Activated B cell treated with CpG ODN at 0.5 μM for 24 hours (primary cell): ENCODE measurements at regions not wholly inside any gene's neighbourhood (a gene's known extent, or its start where the extent isn't known, plus 50 kb on each side); places are given as distances from the start of the nearest gene placed in this dataset.
A peak's percentile ranks its signal among the peaks of the same experiment; 100 is the strongest.
"Not testable (repeated sequence)": the region's sequence is repeated elsewhere in the genome, so short reads cannot be mapped to it uniquely, and the experiment has no call there.

Experiments used
- ATAC-seq: fragments of 200-7000 bp; cut with Tn5 transposase; one replicate; pipeline ENCODE4 v1.10.0; 2021; ENCODE audit warnings: low read depth, mild to moderate bottlenecking, moderate library complexity
- CTCF ChIA-PET: fragments of 350-600 bp; sonication (Branson Sonifier 250); formaldehyde crosslinking; loops from one replicate; lab custom pipeline; 2021; ENCODE audit warnings: antibody characterized with exemption; lab: Charles Lee
- POLR2A ChIA-PET: fragments of 350-600 bp; sonication (Branson Sonifier 250); formaldehyde crosslinking; loops from one replicate; lab custom pipeline; 2021; ENCODE audit warnings: antibody characterized with exemption; lab: Charles Lee
- DNase-seq: peaks from one replicate; pipeline ENCODE4 v3.0.0; 2022
- H3K27ac Mint-ChIP-seq: one replicate; pipeline ENCODE4 v1.8.0; 2020; ENCODE audit warnings: mixed read lengths
- H3K27me3 Mint-ChIP-seq: one replicate; pipeline ENCODE4 v1.8.0; 2021; ENCODE audit warnings: mixed read lengths
- H3K36me3 Mint-ChIP-seq: one replicate; pipeline ENCODE4 v1.8.0; 2021; ENCODE audit warnings: low read depth, mixed read lengths
- H3K4me1 Mint-ChIP-seq: one replicate; pipeline ENCODE4 v1.8.0; 2021; ENCODE audit warnings: mixed read lengths
- H3K4me3 Mint-ChIP-seq: one replicate; pipeline ENCODE4 v1.8.0; 2020; ENCODE audit warnings: mild to moderate bottlenecking, mixed read lengths
- H3K9me3 Mint-ChIP-seq: one replicate; pipeline ENCODE4 v1.8.0; 2020; ENCODE audit warnings: mixed read lengths
- intact Hi-C: fragments of 100-400 bp; cut with micrococcal nuclease; formaldehyde crosslinking; loops from one replicate; pipeline ENCODE4 v1.15.1; 2024

DNA sequence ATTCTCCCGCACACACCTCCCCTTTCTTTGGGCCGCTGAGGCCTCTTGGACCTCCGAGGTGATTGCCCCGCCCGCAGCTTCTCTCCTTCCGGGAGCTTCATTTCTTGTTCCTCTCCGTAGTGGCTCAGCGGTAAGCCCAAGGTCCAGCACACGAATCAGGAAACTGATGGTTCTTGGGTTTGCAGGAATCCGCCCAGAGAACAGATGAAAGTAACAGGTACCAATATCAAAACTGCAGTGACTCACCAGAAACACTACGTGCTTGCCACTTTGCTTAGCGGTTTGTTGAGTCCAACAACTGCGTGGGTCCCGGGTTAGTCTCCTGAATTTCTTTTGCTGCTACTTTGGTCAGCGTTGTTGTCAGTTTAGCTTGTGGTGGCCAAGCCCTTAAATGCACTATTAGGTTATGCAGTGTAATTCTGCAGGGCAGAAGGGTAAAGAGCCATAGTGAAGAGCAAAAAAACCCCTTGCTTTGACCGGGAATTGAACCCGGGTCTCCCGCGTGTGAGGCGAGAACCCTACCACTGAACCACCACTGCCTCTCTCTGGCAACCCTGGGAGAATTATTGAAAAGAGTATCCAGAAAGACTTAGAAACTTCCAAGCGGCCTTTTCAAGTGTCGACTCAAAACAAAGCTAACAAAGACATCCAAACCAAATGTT lies 74.2 kb upstream of the FCGR1A start:
- POLR2A ChIA-PET, intact Hi-C loops, H3K36me3 Mint-ChIP-seq, H3K4me3 Mint-ChIP-seq, H3K27me3 Mint-ChIP-seq, DNase-seq, CTCF ChIA-PET, H3K4me1 Mint-ChIP-seq, H3K9me3 Mint-ChIP-seq, H3K27ac Mint-ChIP-seq: not testable (repeated sequence)
- peak; percentile 47 for ATAC-seq

DNA sequence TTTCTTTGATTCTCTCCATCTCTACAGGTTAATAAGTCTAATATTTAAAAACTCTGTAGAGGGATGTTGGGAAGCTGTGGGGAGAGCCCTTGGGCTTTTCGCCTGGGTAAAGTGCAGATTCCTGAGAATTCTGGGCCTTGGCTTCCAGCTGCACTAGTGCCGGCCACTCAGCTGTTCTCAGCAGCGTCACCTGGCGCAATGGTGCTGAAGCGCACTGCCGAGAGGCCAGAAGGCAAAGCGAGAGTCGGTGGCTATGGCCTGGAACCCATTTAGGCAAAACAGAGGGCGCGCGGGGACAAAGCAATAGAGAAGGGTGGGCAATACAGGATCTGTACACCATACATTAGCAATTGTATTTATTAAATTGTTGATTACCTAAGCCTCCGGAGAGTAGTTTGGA lies 70.8 kb upstream of the FCGR1A start:
- H3K27me3 Mint-ChIP-seq, intact Hi-C loops, H3K4me3 Mint-ChIP-seq, H3K36me3 Mint-ChIP-seq, POLR2A ChIA-PET, H3K27ac Mint-ChIP-seq, H3K9me3 Mint-ChIP-seq, H3K4me1 Mint-ChIP-seq, CTCF ChIA-PET, DNase-seq: not testable (repeated sequence)
- peak; percentile 92 for ATAC-seq

DNA sequence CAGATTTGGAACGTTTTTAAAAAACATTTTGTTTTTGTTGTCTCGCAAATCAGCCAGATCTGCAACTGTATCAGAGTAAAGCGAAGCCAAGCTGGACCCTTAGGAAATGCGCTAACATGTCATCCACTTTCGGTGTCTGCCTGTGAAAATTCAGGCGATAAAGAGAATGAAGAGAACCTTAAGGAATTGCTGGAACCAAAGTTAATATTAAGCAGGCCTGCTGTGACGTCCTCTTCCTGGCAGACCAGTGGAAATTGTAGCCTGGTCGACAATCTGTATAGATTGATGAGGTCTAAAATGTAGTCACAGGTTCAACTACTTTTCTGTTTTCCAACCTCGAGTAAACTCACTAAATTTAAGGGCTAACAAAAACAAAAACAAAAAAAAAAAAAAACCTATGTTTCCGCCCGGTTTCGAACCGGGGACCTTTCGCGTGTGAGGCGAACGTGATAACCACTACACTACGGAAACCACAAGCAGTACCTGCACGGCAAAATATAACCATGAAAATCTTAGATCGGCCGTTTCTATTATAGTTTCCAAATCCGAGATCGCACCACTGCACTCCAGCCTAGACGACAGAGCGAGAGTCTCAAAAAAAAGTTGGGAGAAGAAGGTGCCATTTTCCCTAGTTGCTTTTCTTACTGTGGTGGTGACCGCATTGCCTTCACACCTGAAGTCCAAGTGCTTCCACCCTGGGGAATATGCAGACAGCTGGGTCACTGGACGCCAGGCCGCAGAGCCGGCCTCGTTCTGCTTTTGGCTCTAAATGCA lies 70.2 kb upstream of the FCGR1A start:
- H3K4me3 Mint-ChIP-seq, H3K27me3 Mint-ChIP-seq, intact Hi-C loops, H3K9me3 Mint-ChIP-seq, CTCF ChIA-PET, H3K36me3 Mint-ChIP-seq, H3K27ac Mint-ChIP-seq, POLR2A ChIA-PET, DNase-seq, H3K4me1 Mint-ChIP-seq: not testable (repeated sequence)
- peak; percentile 19 for ATAC-seq

DNA sequence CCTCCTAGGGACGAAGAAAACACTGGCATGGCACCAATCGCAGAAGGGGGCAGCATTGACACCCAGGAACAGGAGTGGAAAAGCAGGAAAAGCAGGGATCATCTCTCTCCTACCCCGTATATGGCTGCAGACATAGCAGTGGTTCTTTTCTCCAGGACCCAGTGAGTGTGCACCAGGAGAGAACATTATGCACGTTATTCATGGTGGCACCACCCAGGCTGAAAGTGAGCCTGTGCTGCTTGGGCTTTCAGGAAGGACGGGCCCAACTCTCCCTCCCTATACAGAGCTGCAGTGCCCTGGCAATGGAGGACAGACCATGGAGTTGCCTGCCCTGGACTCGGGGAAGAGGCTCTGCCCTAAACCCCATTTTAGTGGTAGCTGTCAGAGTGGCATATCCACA lies 69.0 kb upstream of the FCGR1A start:
- H3K9me3 Mint-ChIP-seq, DNase-seq, H3K4me1 Mint-ChIP-seq, H3K4me3 Mint-ChIP-seq, H3K27me3 Mint-ChIP-seq, CTCF ChIA-PET, POLR2A ChIA-PET, H3K27ac Mint-ChIP-seq, H3K36me3 Mint-ChIP-seq, intact Hi-C loops, ATAC-seq: not testable (repeated sequence)

DNA sequence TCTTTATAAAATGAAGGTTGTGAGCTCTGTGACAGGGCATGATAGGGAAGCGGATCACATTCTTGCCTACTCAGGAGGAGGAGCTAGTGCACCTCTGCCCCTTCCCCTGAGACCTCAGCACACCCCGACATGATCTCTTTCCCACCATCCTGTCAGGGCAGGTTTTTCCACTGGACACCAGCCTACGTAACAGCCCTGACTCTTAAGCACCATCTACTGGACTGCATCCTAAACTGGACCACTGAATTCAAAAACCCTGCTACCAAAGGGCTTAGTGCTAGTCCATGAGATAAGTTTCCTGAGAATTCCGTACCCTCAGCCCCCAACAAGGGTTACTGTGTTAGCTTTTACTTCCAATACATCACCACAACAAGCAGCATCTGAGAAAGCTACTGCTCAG lies 68.5 kb upstream of the FCGR1A start:
- DNase-seq, H3K36me3 Mint-ChIP-seq, H3K9me3 Mint-ChIP-seq, H3K27ac Mint-ChIP-seq, H3K4me1 Mint-ChIP-seq, POLR2A ChIA-PET, H3K27me3 Mint-ChIP-seq, CTCF ChIA-PET, ATAC-seq, intact Hi-C loops, H3K4me3 Mint-ChIP-seq: not testable (repeated sequence)

DNA sequence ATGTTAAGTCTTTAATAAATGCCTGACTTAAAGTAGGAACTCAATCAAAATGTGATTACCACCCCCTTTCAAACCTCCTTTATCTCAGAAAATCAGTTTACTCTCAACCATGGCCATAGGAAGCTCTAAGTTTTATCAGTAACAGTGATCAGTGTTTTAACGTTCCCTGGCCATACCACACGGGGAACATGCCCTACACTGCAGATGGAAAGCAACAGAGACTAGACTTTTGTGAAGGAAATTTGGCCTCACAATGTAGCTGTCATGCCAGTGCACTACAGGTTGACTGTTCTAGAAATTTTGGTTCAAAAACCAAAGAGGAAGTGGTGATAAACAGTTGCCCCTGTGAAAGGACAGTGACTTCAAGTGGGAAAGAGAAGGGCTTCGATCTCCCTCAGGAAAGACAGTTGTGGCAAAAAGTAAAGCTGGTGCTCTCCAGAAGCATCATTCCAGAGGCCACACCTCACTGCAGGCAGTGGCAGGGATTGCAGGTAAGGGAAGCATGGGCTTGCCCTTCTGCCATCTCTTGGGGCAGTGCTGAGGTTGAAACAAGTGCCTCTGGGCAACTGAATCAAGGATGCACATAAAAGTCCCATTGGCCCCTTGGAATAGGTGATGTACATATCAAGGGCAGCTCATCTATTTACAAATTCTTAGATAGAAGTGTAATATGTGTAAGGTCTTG lies 57.7 kb upstream of the FCGR1A start:
- H3K4me3 Mint-ChIP-seq, H3K9me3 Mint-ChIP-seq, H3K27me3 Mint-ChIP-seq, intact Hi-C loops, ATAC-seq, POLR2A ChIA-PET, H3K4me1 Mint-ChIP-seq, H3K36me3 Mint-ChIP-seq, CTCF ChIA-PET, H3K27ac Mint-ChIP-seq, DNase-seq: not testable (repeated sequence)

DNA sequence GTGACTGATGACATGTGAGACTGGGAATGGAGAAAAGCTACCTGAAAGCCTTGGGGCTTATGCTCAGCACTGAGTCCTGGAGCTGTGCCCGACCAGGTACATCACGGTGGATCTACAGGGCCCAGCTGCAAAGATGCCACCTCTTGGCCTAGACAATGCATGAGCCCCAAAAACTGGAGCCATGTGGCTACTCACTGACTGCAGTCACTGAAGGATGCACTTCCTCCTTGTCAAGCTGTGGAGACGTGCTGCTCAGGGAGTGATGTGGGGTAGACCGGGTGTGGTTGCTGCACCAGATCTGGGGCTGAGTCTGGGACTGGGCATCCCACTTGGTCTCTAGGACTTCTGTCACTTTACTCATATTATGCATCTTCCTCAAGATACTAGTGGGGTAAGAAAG lies 55.8 kb upstream of the FCGR1A start:
- intact Hi-C loops, H3K36me3 Mint-ChIP-seq, H3K27me3 Mint-ChIP-seq, CTCF ChIA-PET, ATAC-seq, H3K4me3 Mint-ChIP-seq, H3K4me1 Mint-ChIP-seq, H3K27ac Mint-ChIP-seq, H3K9me3 Mint-ChIP-seq, DNase-seq, POLR2A ChIA-PET: not testable (repeated sequence)

DNA sequence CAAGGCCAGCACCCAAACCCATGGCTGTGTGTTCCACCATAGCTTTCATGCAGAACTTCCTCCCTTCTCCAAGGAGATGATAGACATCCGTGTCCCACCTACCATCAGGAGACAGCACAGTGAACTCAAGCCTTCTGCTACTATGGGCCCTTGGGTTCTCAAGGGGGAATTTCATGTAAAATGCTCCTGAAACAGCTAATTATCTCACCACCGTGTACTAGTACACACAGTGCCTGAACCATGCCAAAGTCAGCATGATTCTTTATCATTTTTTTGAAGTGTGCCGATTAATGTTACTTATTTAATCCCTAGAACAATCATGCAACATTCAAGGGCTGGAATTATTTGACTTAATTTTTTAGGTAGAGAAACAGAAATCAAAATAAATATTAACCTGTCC lies 53.9 kb upstream of the FCGR1A start:
- H3K27ac Mint-ChIP-seq, H3K4me1 Mint-ChIP-seq, DNase-seq, H3K9me3 Mint-ChIP-seq, intact Hi-C loops, CTCF ChIA-PET, H3K4me3 Mint-ChIP-seq, ATAC-seq, H3K36me3 Mint-ChIP-seq, POLR2A ChIA-PET, H3K27me3 Mint-ChIP-seq: not testable (repeated sequence)
